MCF 10A (cell line): ENCODE measurements at regions not wholly inside any gene's neighbourhood (a gene's known extent, or its start where the extent isn't known, plus 50 kb on each side); places are given as distances from the start of the nearest gene placed in this dataset.
A peak's percentile ranks its signal among the peaks of the same experiment; 100 is the strongest.

Experiments used
- BruUV-seq: library from RNA; stranded (reverse); fragments of 400-500 nt; replicated peaks from 2 replicates; lab custom pipeline; 2021; lab: Mats Ljungman, UMichigan
- CTCF ChIA-PET: fragments of 300-600 bp; sonication (Branson Sonifier 250); formaldehyde crosslinking; extraction: SDS; loops from one replicate; lab custom pipeline; 2021; ENCODE audit warnings: antibody characterized with exemption, inconsistent platforms; lab: Yijun Ruan, JAX
- POLR2A ChIA-PET: fragments of 300-600, 350-650 bp; sonication (Branson Sonifier 250); formaldehyde crosslinking; extraction: SDS; loops from one replicate; lab custom pipeline; 2020; ENCODE audit warnings: antibody characterized with exemption, inconsistent platforms; lab: Yijun Ruan, JAX
- DNase-seq: peaks from one replicate; pipeline ENCODE4 v3.0.0-alpha.2; 2018; ENCODE audit not compliant: unreplicated experiment
- H3K27ac Mint-ChIP-seq: one replicate; pipeline ENCODE4 v1.8.0; 2022; ENCODE audit warnings: mild to moderate bottlenecking, low read depth, mixed read lengths; ENCODE audit not compliant: unreplicated experiment
- H3K27me3 Mint-ChIP-seq: one replicate; pipeline ENCODE4 v1.8.0; 2022; ENCODE audit warnings: mixed read lengths; ENCODE audit not compliant: insufficient read depth, unreplicated experiment
- H3K36me3 Mint-ChIP-seq: one replicate; pipeline ENCODE4 v1.8.0; 2022; ENCODE audit warnings: mild to moderate bottlenecking, moderate library complexity, mixed read lengths; ENCODE audit not compliant: insufficient read depth, unreplicated experiment
- H3K4me1 Mint-ChIP-seq: one replicate; pipeline ENCODE4 v1.8.0; 2022; ENCODE audit warnings: mixed read lengths; ENCODE audit not compliant: insufficient read depth, unreplicated experiment
- H3K4me3 Mint-ChIP-seq: one replicate; pipeline ENCODE4 v1.8.0; 2022; ENCODE audit warnings: mild to moderate bottlenecking, moderate library complexity, mixed read lengths; ENCODE audit not compliant: unreplicated experiment
- H3K9me3 Mint-ChIP-seq: one replicate; pipeline ENCODE4 v1.8.0; 2022; ENCODE audit warnings: mixed read lengths; ENCODE audit not compliant: unreplicated experiment
- CTCF ChIP-seq: fragments of 200-600 bp; IDR thresholded peaks from one replicate; pipeline ENCODE4 v1.8.0; 2022; ENCODE audit warnings: antibody characterized with exemption, mild to moderate bottlenecking; ENCODE audit not compliant: unreplicated experiment
- intact Hi-C: fragments of 100-400 bp; cut with micrococcal nuclease; formaldehyde crosslinking; loops from 2 replicates; pipeline ENCODE4 v1.14.1; 2022

- TF ChIP-seq CTCF = no peak
- intact Hi-C loops = no loop called here
- Mint-ChIP-seq H3K36me3 (no peaks in the 10 kb centered on the region), H3K4me1 (peaks cover 22% of the 10 kb centered on the region), H3K9me3 (no peaks in the 10 kb centered on the region), H3K4me3 (no peak overlapping the region), H3K27me3 (no peaks in the 10 kb centered on the region), H3K27ac (no peak overlapping the region)
- DNase-seq = no peak
- CTCF ChIA-PET = interaction anchor here (1.1 kb wide), 1 partner anchor 309 kb away, joined by 4 read pairs; no protein-coding TSS in a partner anchor
- no TSS peak for BruUV-seq
- POLR2A ChIA-PET = interaction anchor here (1.3 kb wide), 1 partner anchor 88 kb away, joined by 3 read pairs; no protein-coding TSS in a partner anchor
These were observed 175.1 kb downstream of the FOXL1 start for GRCh38 chr16:86753399-86753798.

GRCh38 chr16:86755571-86756006 is 177.2 kb downstream of the FOXL1 start:
- DNase-seq = peak; percentile 32
- CTCF ChIA-PET = interaction anchor here (0.6 to 1.5 kb wide), 4 partner anchors 80 to 593 kb away, joined by 3 to 6 read pairs (median 4); no protein-coding TSS in a partner anchor
- peaks cover 19% of the 10 kb centered on the region for H3K4me1 Mint-ChIP-seq
- TF ChIP-seq CTCF = no peak
- H3K4me3 Mint-ChIP-seq = no peak overlapping the region
- H3K27me3 Mint-ChIP-seq = no peaks in the 10 kb centered on the region
- no peaks in the 10 kb centered on the region for H3K9me3 Mint-ChIP-seq
- H3K27ac Mint-ChIP-seq = no peak overlapping the region
- H3K36me3 Mint-ChIP-seq = no peaks in the 10 kb centered on the region
- POLR2A ChIA-PET = no interaction called here
- intact Hi-C loops = no loop called here
- no TSS peak for BruUV-seq

- peak overlapping the region; percentile 12 for H3K27ac Mint-ChIP-seq
- POLR2A ChIA-PET = no interaction called here
- CTCF ChIA-PET = interaction anchor here (0.6 to 1.5 kb wide), 4 partner anchors 15 to 534 kb away, joined by 3 to 4 read pairs (median 4); no protein-coding TSS in a partner anchor
- no peak for TF ChIP-seq CTCF
- no TSS peak for BruUV-seq
- DNase-seq = no peak
- H3K4me1 Mint-ChIP-seq = peaks cover 17% of the 10 kb centered on the region
- H3K36me3 Mint-ChIP-seq = no peaks in the 10 kb centered on the region
- no peaks in the 10 kb centered on the region for H3K9me3 Mint-ChIP-seq
- H3K27me3 Mint-ChIP-seq = no peaks in the 10 kb centered on the region
- intact Hi-C loops = no loop called here
- no peak overlapping the region for H3K4me3 Mint-ChIP-seq
These were observed 178.7 kb downstream of the FOXL1 start for GRCh38 chr16:86756882-86757703.

GRCh38 chr16:86757704-86758040 is 179.3 kb downstream of the FOXL1 start:
- intact Hi-C loops = no loop called here
- BruUV-seq = no TSS peak
- Mint-ChIP-seq H3K4me1 (peaks cover 14% of the 10 kb centered on the region), H3K27ac (no peak overlapping the region), H3K27me3 (no peaks in the 10 kb centered on the region), H3K9me3 (no peaks in the 10 kb centered on the region), H3K36me3 (no peaks in the 10 kb centered on the region), H3K4me3 (no peak overlapping the region)
- ChIA-PET POLR2A (interaction anchor here (0.7 kb wide), 1 partner anchor 637 kb away, joined by 3 read pairs; no protein-coding TSS in a partner anchor), CTCF (interaction anchor here (1.2 kb wide), 1 partner anchor 296 kb away, joined by 3 read pairs; no protein-coding TSS in a partner anchor)
- no peak for DNase-seq
- TF ChIP-seq CTCF = no peak
